SHP77 treated with DMSO at 0.1 percent for 48 hours (cell line): ENCODE measurements at regions not wholly inside any gene's neighbourhood (a gene's known extent, or its start where the extent isn't known, plus 50 kb on each side); places are given as distances from the start of the nearest gene placed in this dataset.

Source experiments
- DNase-seq: peaks from one replicate; lab custom pipeline; 2025; lab: John Stamatoyannopoulos, UW

DNA sequence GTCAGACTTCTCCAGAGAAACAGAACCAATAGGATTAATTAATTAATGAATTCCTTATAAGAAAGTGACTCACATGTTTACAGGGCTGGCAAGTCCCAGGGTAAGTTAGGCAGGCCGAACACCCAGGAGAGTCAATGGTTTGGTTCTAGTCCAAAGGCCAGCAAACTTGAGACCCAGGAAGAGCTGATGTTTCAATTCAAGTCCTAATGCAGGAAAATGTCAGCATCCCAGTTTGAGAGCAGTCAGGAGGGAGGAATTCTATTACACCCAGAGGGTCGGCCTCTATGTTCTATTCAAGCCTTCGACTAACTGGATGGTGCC lies 466.0 kb downstream of the INSC start:
- DNase-seq: no peak

DNA sequence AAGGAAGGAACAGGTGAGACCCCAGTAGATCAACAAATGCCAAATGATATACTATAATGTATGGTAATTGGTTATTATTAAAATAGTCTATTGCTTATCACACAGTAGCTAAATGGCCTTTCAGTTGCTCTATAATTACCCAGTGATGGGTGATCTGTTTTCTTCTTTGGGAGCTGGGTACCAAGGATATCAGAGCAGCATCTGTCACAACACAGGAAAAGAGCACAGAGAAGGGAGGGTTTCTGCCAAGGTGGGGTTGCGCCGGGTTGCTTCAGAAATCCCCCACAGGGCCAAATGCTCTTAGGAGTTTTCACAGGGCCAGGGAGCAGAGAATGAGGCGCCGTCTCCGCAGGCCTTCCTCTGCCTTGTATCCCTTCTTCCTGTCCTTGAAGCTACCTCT lies 469.4 kb downstream of the INSC start:
- DNase-seq: no peak

DNA sequence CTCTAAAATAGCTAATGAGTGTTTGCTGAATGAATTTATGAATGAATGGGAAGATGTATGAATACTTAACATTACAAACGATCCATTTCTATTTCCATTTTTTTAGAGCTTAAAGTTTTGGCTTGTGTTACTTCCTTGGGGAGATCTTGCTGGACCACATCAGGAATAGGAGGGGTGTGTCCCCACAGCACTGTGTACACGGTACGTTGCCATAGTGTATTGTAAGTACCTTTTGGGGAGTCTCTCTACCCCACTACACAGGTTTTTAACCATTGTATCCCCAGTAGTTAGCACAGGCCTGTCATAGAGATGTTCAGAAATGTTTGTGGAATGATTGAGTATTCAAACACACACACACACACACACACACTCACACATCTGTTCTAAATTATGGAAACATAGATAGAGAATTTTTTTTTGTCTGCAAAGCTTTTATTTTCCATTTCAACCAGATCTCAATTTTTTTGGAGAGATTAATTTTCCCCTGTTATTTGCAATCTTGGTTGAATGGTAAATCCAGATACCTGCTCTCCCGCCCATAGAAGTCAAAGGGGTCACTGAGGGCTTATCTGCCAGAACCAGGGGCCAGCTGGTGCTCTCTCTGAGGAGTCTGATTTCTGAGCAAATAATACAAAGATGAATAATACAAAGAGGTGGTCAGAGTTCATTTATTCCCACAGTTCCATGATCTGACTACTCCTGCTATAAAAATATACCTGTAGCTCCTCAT lies 471.0 kb downstream of the INSC start:
- no peak for DNase-seq

DNA sequence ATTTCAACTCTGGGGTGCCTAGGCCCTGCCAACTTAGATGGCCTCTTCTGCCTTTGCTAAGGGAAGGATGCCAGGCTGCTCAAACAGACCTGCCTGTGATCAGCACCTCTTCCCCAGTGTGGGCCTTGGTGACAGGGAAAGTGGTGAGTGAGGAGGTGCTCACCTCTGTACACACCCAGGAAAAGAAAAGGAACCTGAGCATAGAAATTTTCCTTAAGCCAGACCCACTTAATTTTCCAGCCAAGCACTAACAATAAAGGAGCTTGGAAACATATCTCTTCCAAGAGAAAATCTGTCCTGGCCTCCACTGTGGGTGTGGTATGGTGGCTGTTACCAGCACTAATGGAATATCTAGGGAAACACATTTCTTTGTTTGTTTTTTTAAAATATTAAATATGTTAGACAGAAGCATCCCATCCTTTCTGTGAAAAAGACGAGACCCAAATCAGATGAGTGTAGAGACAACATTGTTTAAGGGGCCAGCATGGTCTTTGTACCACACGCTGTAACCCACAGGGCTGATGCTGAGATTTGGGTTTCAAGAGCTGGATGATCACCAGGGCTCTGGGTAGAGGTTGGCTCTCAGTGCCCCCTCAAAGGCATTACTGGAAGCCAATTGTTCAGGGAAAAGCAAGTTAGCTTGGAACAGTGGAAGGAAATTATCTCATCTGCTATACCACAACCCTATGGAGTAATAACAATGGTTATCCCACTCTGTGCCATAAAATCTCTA lies 472.2 kb downstream of the INSC start:
- no peak for DNase-seq

DNA sequence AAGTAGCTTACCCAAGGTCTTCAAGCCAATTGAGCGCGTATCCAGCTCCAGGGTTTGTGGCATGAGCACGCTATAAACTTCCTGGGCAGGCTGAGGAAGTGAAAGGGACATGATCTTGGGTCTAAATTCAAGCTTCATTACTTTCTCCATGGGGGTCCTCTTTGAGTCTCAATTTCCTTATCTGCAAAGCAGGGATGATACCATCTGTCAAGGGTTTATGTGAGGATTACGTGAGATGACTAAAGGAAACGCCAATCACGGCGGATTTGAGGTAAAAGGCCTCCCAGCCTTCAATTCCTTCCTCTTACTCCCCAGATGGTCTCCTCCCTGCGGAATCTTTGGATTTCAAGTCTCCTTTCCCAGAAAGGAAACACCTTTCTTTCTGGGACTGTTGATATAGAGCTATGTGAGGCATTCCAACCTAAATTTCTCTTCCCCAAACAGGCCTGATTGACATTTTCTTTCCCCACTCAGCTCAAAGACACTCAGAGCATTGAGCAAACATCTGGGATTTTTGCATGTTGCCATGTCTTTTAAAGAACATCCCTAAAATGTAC lies 474.4 kb downstream of the INSC start:
- DNase-seq: no peak

DNA sequence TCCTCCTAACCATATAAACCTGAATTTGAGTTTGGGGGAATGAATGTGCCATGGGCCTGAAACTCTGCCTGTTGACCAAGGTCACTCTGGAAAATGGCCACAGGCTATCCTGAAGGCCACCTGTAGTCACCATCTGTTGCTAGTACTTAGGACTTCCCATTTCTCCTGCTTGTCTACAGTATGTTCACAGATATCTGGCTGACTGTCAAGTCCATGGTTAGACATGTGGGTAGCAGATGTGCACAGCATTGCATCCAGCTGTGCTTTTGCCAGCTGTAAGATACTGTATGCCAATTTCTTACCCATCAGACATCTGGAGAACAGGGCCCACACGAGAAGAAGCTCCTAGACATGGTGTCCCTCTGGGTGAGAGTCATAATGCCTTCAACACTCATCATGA lies 475.4 kb downstream of the INSC start:
- no peak for DNase-seq

DNA sequence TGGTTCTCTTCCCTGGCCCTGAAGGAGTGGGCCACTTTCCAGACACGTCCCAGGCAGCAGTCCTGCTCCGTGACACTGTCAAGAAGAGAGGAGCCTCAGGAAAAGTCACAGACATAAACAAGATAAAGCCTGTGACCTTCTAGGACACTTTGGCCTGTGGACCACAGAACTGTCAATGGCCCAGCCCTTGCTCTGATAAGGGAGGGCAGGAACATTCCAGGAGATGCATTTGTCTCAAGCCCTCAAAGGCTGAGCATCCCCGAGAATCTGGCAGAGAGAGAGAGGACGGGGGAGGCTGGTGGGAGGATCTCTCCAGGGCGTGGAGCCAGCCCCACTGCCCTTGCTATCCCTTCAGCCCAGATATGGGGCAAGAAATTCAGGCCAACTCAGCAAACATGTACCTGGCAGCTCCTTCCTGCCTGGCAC lies 476.4 kb downstream of the INSC start:
- DNase-seq: no peak

DNA sequence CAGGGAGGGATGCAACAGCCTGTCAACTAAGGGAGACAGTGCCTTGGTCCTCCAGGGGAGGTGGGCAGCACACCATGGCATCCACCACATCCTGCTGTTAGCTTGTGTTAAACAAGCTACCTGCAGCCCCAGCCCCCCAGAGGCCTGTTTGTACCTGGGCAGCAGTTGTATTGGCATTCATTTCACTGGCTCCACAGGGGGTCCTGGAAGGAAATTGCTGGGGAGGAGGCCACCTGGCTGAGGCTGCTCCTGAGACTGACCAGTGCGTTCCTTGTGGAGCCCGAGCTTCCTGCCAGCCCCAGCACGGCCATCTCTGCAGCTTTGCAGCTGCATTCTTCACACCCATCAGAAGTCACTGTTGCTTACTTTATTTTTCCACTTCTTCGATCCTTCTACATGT lies 479.9 kb downstream of the INSC start:
- DNase-seq: no peak

DNA sequence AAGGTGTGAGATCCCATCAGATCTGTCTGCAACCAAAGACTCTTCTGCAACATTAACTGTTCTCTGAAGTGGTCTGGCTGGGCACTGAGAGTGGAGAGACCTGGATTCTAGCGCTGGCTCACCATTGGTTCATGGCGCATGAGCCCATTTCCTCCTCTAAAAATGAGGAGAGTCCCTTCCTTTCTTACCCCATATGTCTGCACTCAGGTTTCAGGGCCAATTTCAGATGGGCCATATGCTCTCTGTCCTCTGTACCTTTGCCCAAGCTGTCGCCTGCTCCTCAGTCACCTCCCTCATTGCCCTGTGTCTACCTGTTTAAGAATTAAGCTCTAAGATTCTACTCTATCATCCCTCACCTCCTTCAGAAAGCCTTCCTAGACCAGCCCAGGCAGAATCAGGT lies 484.7 kb downstream of the INSC start:
- DNase-seq: no peak

DNA sequence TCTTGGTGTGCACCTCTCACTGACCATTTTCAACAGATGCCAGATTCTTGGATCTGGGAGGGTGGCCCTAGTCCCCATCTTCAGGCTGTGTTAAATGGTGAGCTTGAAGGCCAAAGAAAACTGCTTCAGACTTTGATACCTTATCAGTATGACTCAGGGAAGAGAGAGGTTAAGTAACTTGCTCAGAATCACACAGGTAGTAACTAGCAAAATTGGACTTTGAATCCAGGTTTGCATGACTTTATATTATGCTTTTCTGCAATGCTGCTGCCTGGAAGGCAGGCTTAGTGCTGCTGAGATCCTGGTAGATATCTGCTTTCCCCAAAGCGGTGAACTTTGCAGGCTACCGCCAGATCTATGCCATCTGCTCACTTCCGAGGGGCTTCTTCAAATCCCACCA lies 487.3 kb downstream of the INSC start:
- no peak for DNase-seq

DNA sequence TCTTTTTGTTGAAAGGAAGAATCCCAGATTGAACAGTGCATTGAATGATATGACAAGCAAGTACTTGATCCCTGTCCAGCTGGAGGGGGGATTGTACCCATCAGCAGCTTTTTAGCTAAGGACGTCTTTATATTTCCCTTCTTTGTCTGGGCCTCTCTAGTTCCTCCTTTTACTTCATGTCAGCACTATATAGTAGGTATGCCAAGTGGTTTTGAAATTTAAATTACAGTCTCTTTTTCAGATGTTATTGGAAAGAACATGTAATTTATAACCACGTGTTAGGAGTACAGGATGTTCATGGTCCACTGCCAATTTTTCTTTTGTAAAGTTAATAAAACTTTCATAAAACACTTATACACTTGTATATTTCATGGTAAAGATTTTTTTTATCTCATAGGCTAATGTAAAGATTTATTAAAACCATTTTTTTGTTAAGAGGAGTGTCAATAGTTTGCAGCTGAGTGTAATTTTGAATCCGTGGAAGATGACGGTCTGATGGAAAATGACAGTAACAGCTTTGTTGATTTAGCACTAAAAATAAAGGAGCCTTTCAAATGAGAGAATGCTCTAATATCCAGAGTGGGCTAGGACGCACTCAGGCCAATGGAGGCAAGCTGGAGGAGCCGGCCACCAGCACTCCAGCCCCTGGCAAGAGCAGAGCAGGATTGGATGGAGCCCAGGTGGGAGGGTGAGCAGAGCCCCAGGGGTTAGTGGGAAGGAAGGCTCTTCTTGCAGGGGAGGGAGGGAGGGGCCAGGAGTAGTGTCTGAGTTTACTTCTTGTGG lies 488.3 kb downstream of the INSC start:
- no peak for DNase-seq

DNA sequence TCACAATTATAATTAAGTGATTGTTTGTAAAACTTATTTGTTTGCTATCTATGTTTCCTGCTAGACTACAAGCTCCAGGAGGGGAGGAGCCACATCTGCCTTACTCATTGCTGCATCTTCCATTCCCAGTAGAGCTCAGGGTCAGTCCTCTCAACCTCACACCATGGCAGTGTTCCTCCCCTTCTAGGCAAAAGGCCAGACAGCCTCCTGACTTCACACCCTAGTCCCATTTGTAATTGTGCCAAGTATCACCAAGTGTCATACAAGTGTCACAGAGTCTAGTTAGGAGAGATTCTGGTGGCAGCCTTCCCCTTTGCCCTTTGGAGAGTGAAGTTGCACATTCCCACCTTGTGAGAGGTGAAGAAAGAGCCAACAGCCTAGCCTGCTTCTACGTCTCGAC lies 490.4 kb downstream of the INSC start:
- DNase-seq: no peak

DNA sequence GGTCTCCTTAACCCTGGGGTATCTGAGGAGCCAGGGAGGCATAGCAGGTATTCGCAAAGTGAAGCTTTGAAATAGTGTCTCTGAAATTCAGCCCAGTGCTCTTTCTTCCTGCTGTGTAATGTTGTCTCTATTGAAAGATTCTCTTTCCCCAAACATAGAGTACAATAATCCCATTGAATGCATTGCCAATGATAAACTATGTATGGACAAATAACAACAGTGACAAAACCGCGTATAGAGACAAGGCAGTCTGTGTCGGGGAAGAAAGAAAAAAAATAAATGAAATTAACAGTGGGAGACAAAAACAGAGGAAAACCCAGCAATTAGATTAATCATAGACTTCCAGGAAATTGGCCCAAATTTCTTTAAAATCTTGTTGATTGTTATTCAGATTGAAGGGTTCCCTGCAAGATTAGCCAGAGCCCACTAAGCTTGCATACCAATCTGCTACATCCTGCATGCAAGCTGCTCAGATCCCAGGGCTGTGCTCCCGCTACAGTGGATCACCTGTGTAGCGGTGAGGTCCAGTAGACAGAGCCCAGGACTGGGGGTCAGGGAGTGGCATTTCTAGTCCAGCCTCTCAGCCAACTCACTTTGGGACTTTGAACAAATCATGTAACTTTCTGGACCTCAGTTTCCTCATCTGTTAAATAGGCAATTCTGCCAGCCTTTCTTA lies 492.8 kb downstream of the INSC start:
- DNase-seq: no peak

DNA sequence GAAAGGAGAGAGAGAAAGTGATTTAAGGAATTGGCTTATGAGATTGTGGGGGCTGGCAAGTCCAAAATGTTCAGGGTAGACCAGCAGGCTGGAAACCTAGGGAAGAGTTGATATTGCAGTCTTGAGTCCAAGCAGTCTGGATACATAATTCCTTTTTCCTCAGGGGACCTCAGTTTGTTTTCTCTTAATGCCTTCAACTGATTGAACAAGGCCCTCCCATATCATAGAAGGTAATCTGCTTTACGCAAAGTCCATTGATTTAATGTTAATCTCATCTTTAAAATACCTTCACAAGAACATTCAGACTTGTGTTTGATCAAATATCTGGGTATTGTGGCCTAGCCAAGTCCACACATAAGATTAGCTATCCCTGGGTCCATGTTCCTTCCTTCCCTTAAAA lies 494.7 kb downstream of the INSC start:
- DNase-seq: no peak

DNA sequence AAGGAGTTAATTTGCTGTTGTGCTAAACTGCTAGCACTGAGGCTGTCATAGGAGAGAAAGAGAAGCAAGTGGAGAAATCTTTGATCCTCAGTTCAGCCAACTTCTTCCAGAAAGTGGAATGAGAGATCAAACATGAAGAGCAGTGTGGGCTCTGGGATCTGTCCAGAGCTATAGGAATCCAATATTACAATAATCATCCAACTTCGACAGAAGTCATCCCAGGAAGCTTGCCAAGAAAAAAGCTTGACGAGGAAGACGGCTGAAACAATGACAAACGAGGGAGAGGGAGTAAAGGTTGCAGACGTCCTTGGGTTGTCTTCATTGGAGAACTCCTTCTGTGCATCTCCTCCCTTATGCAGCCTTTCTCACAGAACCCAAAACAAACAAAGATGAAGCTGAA lies 496.2 kb downstream of the INSC start:
- no peak for DNase-seq

DNA sequence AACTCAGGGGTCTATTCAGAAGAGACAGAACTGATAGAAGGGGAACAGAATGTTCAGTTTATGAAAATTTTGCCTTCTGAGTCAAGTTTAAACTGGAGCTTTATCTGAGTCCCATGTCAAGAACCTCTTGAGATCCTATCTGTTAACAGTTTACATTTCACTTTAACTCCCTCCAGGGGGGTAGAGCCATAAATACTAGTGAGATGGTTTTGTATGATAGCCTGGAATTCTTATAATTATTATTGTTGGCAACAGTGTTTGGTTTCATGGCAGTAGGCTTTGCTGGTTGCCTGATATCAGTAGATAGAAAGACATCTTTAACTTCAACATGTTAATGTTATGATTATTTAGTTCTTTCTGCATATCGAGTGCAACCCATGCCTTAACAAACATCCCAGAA lies 498.5 kb downstream of the INSC start:
- no peak for DNase-seq

DNA sequence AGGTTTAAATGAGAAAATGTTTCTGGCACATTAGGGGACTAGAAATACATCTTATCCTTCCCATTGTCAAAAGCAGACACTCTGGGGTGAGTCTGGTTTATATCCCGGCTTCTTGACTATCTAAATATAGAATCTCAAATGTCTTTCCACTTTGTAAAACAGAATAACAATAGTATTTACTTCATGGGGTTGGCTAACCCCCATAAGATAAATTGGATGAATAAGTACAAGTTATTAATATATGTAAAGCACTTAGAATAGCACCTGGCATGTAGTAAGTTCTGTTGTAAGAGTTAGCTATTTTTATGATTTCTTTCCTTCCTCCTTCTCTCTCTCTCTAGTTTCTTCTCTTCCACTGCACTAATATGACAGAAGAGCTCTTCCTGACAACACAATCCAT lies 499.1 kb downstream of the INSC start:
- DNase-seq: no peak

DNA sequence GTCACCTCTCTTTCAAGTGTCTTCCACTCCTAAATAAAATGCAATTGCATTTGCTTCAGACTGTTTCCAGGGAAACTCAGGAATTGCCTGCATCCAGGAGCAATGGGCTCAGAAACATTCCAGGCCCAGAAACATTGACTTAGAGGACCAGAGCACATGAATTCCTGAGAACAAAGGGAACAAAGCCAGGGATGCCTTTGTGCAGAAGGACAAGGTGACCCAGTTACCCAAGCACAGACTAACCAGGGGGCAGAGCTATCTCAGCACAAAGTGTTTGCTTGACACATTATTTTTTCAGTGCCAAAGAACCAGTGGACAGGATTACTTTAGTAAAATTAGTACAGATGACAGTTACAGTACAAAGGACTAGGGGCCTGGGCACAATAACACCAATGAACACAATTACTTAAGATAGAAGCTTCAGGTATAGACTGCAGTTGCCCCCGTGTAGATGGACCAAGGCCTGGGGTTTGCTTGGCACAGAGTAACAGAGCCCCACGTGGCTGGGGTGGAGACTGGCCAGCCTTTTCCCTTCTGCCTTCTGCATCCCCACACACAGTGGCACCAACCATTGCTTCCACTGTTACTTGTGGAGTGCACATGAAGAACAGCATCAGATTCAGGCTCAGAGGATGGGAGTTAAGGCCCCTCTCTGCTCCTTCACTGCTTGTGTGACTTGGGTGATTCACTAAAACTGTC lies 500.8 kb downstream of the INSC start:
- DNase-seq: no peak

DNA sequence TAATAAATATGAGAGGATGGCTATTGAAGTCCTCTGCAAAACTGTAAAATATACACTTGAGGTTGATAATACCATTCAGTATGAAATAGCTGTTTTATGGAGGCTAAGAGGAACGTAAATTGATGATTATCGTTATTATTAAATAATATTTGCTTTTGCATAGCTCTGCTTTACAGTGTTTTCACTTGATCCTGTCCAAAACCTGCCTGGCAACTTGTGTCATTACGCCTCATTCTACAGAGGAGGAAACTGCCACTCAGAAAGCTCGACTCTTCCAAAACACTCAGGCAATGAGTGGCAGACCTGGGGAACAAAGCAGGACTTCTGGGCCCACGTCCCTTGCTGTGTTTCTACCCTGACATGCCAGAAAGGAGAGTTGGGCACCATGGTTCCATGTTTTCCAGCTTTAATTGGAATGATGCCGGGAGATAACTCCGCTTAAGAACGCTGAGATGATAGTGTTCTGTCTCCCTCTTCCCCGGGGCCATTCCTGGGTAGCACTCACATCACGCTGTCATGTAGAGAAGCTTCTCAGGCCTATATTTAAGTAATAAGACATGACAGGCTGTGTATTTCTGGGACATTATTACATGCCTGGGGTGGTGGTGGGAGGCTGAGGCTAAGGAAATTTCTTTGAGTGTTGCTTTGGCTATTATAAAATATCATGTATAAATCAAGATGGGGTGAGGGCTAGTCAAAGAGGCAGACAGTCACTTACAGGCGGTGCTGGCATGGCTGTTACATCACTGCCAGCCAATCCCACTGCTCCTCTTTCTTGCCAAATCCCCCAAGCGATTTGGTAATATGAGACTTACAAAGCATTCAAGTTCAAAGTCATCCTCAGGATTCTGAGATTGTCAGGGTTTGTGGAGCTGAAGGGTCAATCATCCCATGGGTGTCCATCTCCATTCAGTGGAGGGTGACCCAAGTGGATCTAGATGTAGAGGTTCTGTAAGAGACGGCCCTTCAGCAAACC lies 501.7 kb downstream of the INSC start:
- no peak for DNase-seq

DNA sequence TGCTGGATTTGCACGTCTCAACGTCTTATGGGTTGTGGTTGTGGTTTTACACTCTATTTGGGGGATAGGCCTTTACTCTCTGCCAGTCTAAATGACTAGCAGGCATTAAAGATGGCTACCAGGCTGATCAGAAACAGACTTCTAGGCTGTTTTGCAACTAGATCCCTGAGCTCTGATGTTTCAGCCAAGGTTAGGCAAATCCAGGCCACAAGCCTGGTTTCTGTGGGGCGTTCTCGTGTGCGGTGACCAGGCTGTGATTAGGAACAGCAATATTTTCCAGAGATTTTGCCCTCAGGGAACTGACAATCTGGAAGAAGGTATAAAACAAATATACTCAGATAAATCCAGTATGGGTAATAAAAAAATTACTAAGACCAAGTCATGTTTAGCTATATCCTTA lies 502.4 kb downstream of the INSC start:
- no peak for DNase-seq
